Fibroblast of pulmonary artery (primary cell): ENCODE measurements at regions not wholly inside any gene's neighbourhood (a gene's known extent, or its start where the extent isn't known, plus 50 kb on each side); places are given as distances from the start of the nearest gene placed in this dataset.
A peak's percentile ranks its signal among the peaks of the same experiment; 100 is the strongest.

Experiments used
- DNase-seq: peaks from one replicate; pipeline ENCODE4 v3.0.0-alpha.2; 2010; ENCODE audit warnings: low read depth
- H3K4me3 ChIP-seq: replicated peaks from 2 replicates; pipeline ENCODE4 v1.5.1; 2011; ENCODE audit warnings: low read depth, mild to moderate bottlenecking, control low read depth, low read length, moderate library complexity
- CTCF ChIP-seq: IDR thresholded peaks from 2 replicates; pipeline ENCODE4 v1.5.1; 2011; ENCODE audit warnings: mild to moderate bottlenecking, control low read depth, low read length, inconsistent platforms; ENCODE audit errors: missing control alignments

- no peak for TF ChIP-seq CTCF
- DNase-seq: no peak
Measured at GRCh38 chr21:15278279-15278678, 213.5 kb upstream of the NRIP1 start.

GRCh38 chr21:15278851-15279250, 214.1 kb upstream of the NRIP1 start:
- H3K4me3 ChIP-seq: no peak overlapping the region
- no peak for DNase-seq
- no peak for TF ChIP-seq CTCF

More at GRCh38 chr21:15278279-15278678, 213.5 kb upstream of the NRIP1 start:
- H3K4me3 ChIP-seq: no peak overlapping the region

- no peak for TF ChIP-seq CTCF
- no peak for DNase-seq
Measured at GRCh38 chr21:15279482-15279881, 214.7 kb upstream of the NRIP1 start.

GRCh38 chr21:15281714-15282113, 216.9 kb upstream of the NRIP1 start:
- no peak overlapping the region for H3K4me3 ChIP-seq
- no peak for DNase-seq
- TF ChIP-seq CTCF: no peak

More at GRCh38 chr21:15279482-15279881, 214.7 kb upstream of the NRIP1 start:
- no peak overlapping the region for H3K4me3 ChIP-seq

GRCh38 chr21:15282665-15283064, 217.9 kb upstream of the NRIP1 start:
- H3K4me3 ChIP-seq: no peak overlapping the region
- no peak for TF ChIP-seq CTCF
- DNase-seq: peak; percentile 8

GRCh38 chr21:15283138-15283537, 218.3 kb upstream of the NRIP1 start:
- no peak for TF ChIP-seq CTCF
- DNase-seq: no peak
- H3K4me3 ChIP-seq: no peak overlapping the region

- DNase-seq: no peak
- no peak overlapping the region for H3K4me3 ChIP-seq
- no peak for TF ChIP-seq CTCF
Measured at GRCh38 chr21:15283789-15284188, 219.0 kb upstream of the NRIP1 start.
